ENCODE measurements at regions not wholly inside any gene's neighbourhood (a gene's known extent, or its start where the extent isn't known, plus 50 kb on each side); places are given as distances from the start of the nearest gene placed in this dataset.
A peak's percentile ranks its signal among the peaks of the same experiment; 100 is the strongest.

- BruUV-seq (replicated peaks), result no TSS peak
- no peak overlapping the region for H3K27ac ChIP-seq (ENCODE audit: extremely low read depth, low read depth, low read length)
- no peaks in the 10 kb centered on the region for H3K79me2 ChIP-seq (ENCODE audit: control insufficient read depth, insufficient read depth, low read length)
- intact Hi-C loops (cut with micrococcal nuclease) (no loop called here), in situ Hi-C loops (cut with MboI) (no loop called here)
- H3K4me2 ChIP-seq (ENCODE audit: insufficient read depth, low read length), result no peak overlapping the region
- H2AFZ ChIP-seq (ENCODE audit: low read depth, low read length), result no peak overlapping the region
- H3K9me3 ChIP-seq (replicated peaks; ENCODE audit: control insufficient read depth, insufficient read depth, low read depth, low read length), result no peaks in the 10 kb centered on the region
- H3K4me3 ChIP-seq, result no peak overlapping the region
- H3K9ac ChIP-seq (ENCODE audit: insufficient read depth in 1 of 2, low read depth in 2 of 2, low read length in 2 of 2), result no peak overlapping the region
- H3K36me3 ChIP-seq (ENCODE audit: control insufficient read depth, insufficient read depth, low read length), result no peaks in the 10 kb centered on the region
- H3K4me1 ChIP-seq (replicated peaks in 1 of 2; ENCODE audit: control insufficient read depth in 2 of 2, insufficient read depth in 2 of 2, low read length in 2 of 2), result peaks cover 3 to 5% of the 10 kb centered on the region in 2 experiments; a peak in 3 of 5 replicates
- no peaks in the 10 kb centered on the region for H4K20me1 ChIP-seq (replicated peaks; ENCODE audit: control insufficient read depth, insufficient read depth, low read length)
- H3K9me1 ChIP-seq (ENCODE audit: control insufficient read depth, insufficient read depth, low read length), result no peaks in the 10 kb centered on the region
- FAIRE-seq (no peak), DNase-seq (ENCODE audit: extremely low read depth in 1 of 4, low spot score in 3 of 4) (no peak), ATAC-seq (no peak)
- no peak for TF ChIP-seq NEUROD1 (IDR thresholded peaks at IDR 0.05; ENCODE audit: borderline replicate concordance, low read depth, low read length, partially characterized antibody)
- H3K27me3 ChIP-seq (ENCODE audit: control insufficient read depth in 2 of 2, insufficient read depth in 2 of 2, low read length in 2 of 2), result peaks cover 0 to 6% of the 10 kb centered on the region in 2 experiments; a peak in 1 of 5 replicates
- POLR2A ChIA-PET, result interaction anchor here (1.5 kb wide), 1 partner anchor 19 kb away, joined by 3 read pairs; no protein-coding TSS in a partner anchor
- CTCF ChIA-PET (ENCODE audit: low intra/inter-chr PET ratio), result no interaction called here
- WGBS (ENCODE audit: insufficient coverage, low coverage, missing lambda C conversion rate), result 82% methylated on average over 5 of the region's 10 CpGs
Observed at GRCh38 chr15:66961901-66962300, 103.5 kb upstream of the SMAD3 start.

- ChIA-PET CTCF (ENCODE audit: low intra/inter-chr PET ratio) (no interaction called here), POLR2A (interaction anchor here (0.8 to 1.1 kb wide), 2 partner anchors 8 to 416 kb away, joined by 4 to 5 read pairs; no protein-coding TSS in a partner anchor)
- peaks cover 0 to 6% of the 10 kb centered on the region in 2 experiments; a peak in 1 of 5 replicates for H3K27me3 ChIP-seq (ENCODE audit: control insufficient read depth in 2 of 2, insufficient read depth in 2 of 2, low read length in 2 of 2)
- no peaks in the 10 kb centered on the region for H3K9me1 ChIP-seq (ENCODE audit: control insufficient read depth, insufficient read depth, low read length)
- H2AFZ ChIP-seq (ENCODE audit: low read depth, low read length), result no peak overlapping the region
- H3K36me3 ChIP-seq (ENCODE audit: control insufficient read depth, insufficient read depth, low read length), result no peaks in the 10 kb centered on the region
- H4K20me1 ChIP-seq (replicated peaks; ENCODE audit: control insufficient read depth, insufficient read depth, low read length), result no peaks in the 10 kb centered on the region
- H3K27ac ChIP-seq (ENCODE audit: extremely low read depth, low read depth, low read length), result no peak overlapping the region
- BruUV-seq (replicated peaks), result no TSS peak
- in situ Hi-C loops (cut with MboI) (no loop called here), intact Hi-C loops (cut with micrococcal nuclease) (no loop called here)
- FAIRE-seq (no peak), DNase-seq (ENCODE audit: extremely low read depth in 1 of 4, low spot score in 3 of 4) (no peak), ATAC-seq (no peak)
- H3K4me3 ChIP-seq, result no peak overlapping the region
- TF ChIP-seq RBM25 (IDR thresholded peaks at IDR 0.05; ENCODE audit: low read depth, low read length, severe bottlenecking) (peak; percentile 52), TRIM24 (IDR thresholded peaks at IDR 0.05) (no peak), BCOR (IDR thresholded peaks at IDR 0.05) (peak; percentile 50; the same call in 1 of the 2 replicates), ZFP36 (IDR thresholded peaks at IDR 0.05; ENCODE audit: low read depth, low read length, partially characterized antibody) (peak; percentile 49), ZBTB33 (CRISPR knock-in tag; IDR thresholded peaks at IDR 0.05) (no peak)
- no peaks in the 10 kb centered on the region for H3K79me2 ChIP-seq (ENCODE audit: control insufficient read depth, insufficient read depth, low read length)
- 36% methylated on average over 1 of the region's 1 CpG for WGBS (ENCODE audit: insufficient coverage, low coverage, missing lambda C conversion rate)
- H3K4me1 ChIP-seq (replicated peaks in 1 of 2; ENCODE audit: control insufficient read depth in 2 of 2, insufficient read depth in 2 of 2, low read length in 2 of 2), result peaks cover 3 to 5% of the 10 kb centered on the region in 2 experiments; a peak in 3 of 5 replicates
- no peak overlapping the region for H3K4me2 ChIP-seq (ENCODE audit: insufficient read depth, low read length)
- H3K9ac ChIP-seq (ENCODE audit: insufficient read depth in 1 of 2, low read depth in 2 of 2, low read length in 2 of 2), result no peak overlapping the region
- H3K9me3 ChIP-seq (replicated peaks; ENCODE audit: control insufficient read depth, insufficient read depth, low read depth, low read length), result no peaks in the 10 kb centered on the region
Observed at GRCh38 chr15:66962522-66962921, 102.9 kb upstream of the SMAD3 start.
